PFSK-1 (cell line): ENCODE measurements at regions not wholly inside any gene's neighbourhood (a gene's known extent, or its start where the extent isn't known, plus 50 kb on each side); places are given as distances from the start of the nearest gene placed in this dataset.

ENCODE experiments used
- POLR2AphosphoS5 ChIP-seq: IDR thresholded peaks from 2 replicates; pipeline ENCODE4 v1.6.1; 2012; ENCODE audit warnings: low read depth, mild to moderate bottlenecking, control low read depth, low read length, moderate library complexity
- SIN3A ChIP-seq: IDR thresholded peaks from 2 replicates; pipeline ENCODE4 v1.6.1; 2012; ENCODE audit warnings: mild to moderate bottlenecking, low read length, moderate library complexity, borderline replicate concordance; ENCODE audit not compliant: insufficient read depth
- TAF1 ChIP-seq: IDR thresholded peaks from 2 replicates; pipeline ENCODE4 v1.6.1; 2012; ENCODE audit warnings: low read length, control low read depth, borderline replicate concordance; ENCODE audit not compliant: insufficient read depth
- TF ChIP-seq, protein P1 (sequence below), 2 experiments: IDR thresholded peaks; 2 replicates each; pipeline versions ENCODE4 v1.6.1 to v1.8.0; 2011 to 2012; ENCODE audit warnings: low read depth in 2 of 2, low read length in 2 of 2, control low read depth in 1 of 2, inconsistent platforms in 1 of 2, mild to moderate bottlenecking in 1 of 2, moderate library complexity in 1 of 2; ENCODE audit not compliant: insufficient read depth in 1 of 2

DNA sequence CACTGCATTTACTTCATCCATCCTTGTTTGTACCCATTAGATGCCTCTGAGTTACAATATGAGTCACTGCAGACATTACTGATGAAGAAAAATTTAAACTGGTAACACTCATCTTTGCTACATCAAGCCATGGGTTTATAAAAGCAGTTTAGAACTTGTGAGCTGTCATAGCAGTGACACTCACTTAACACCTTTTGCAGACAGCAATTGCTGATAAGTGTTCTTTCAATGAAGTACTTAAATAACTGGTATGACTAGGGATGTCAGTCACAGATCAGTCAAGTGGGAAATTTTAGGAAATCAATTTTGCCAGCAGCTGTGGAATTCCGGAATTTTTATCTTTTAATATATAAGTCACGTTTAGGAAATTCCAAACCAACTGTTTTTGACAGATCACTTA is 643.0 kb downstream of the TBL1XR1 start:
- TF ChIP-seq POLR2AphosphoS5 (no peak), SIN3A (no peak), TAF1 (no peak)
- TF ChIP-seq, protein P1, sequence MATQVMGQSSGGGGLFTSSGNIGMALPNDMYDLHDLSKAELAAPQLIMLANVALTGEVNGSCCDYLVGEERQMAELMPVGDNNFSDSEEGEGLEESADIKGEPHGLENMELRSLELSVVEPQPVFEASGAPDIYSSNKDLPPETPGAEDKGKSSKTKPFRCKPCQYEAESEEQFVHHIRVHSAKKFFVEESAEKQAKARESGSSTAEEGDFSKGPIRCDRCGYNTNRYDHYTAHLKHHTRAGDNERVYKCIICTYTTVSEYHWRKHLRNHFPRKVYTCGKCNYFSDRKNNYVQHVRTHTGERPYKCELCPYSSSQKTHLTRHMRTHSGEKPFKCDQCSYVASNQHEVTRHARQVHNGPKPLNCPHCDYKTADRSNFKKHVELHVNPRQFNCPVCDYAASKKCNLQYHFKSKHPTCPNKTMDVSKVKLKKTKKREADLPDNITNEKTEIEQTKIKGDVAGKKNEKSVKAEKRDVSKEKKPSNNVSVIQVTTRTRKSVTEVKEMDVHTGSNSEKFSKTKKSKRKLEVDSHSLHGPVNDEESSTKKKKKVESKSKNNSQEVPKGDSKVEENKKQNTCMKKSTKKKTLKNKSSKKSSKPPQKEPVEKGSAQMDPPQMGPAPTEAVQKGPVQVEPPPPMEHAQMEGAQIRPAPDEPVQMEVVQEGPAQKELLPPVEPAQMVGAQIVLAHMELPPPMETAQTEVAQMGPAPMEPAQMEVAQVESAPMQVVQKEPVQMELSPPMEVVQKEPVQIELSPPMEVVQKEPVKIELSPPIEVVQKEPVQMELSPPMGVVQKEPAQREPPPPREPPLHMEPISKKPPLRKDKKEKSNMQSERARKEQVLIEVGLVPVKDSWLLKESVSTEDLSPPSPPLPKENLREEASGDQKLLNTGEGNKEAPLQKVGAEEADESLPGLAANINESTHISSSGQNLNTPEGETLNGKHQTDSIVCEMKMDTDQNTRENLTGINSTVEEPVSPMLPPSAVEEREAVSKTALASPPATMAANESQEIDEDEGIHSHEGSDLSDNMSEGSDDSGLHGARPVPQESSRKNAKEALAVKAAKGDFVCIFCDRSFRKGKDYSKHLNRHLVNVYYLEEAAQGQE (IDR thresholded peaks at IDR 0.05; ENCODE audit: insufficient read depth in 1 of 2, low read depth in 2 of 2, low read length in 2 of 2) = no peak
